K562 (cell line): ENCODE measurements at regions not wholly inside any gene's neighbourhood (a gene's known extent, or its start where the extent isn't known, plus 50 kb on each side); places are given as distances from the start of the nearest gene placed in this dataset.

ENCODE experiments used
- ATF6 ChIP-seq: sonication (generic); formaldehyde crosslinking; IDR thresholded peaks from 2 replicates; pipeline ENCODE4 v1.4.0; 2020; ENCODE audit warnings: mild to moderate bottlenecking, missing genetic modification reagents
- CBFB ChIP-seq: sonication (generic); formaldehyde crosslinking; IDR thresholded peaks from 2 replicates; pipeline ENCODE4 v1.4.0; 2020; ENCODE audit warnings: mild to moderate bottlenecking, missing genetic modification reagents
- HDAC3 ChIP-seq: fragments of 450-650 bp; IDR thresholded peaks from 2 replicates; pipeline ENCODE4 v1.6.1; 2018; ENCODE audit warnings: borderline replicate concordance, mild to moderate bottlenecking, moderate library complexity; ENCODE audit not compliant: partially characterized antibody
- LEF1 ChIP-seq: fragments of 450-650 bp; IDR thresholded peaks from 2 replicates; pipeline ENCODE4 v1.6.1; 2016; ENCODE audit warnings: mild to moderate bottlenecking
- SAP30 ChIP-seq: fragments of 200-600 bp; sonication (generic); IDR thresholded peaks from 2 replicates; pipeline ENCODE4 v1.6.1; 2012; ENCODE audit warnings: borderline replicate concordance, low read depth, mild to moderate bottlenecking, moderate library complexity, low read length, control low read depth, inconsistent platforms; ENCODE audit not compliant: insufficient read depth, poor library complexity, severe bottlenecking
- TBP ChIP-seq: optimal IDR thresholded peaks from 2 replicates; pipeline ENCODE3; 2011; ENCODE audit warnings: low read depth, low read length, improper control_type of control experiment
- TCF3 ChIP-seq: sonication (generic); formaldehyde crosslinking; IDR thresholded peaks from 2 replicates; pipeline ENCODE4 v1.4.0; 2020; ENCODE audit warnings: mild to moderate bottlenecking, missing genetic modification reagents
- UBTF ChIP-seq, 2 experiments: IDR thresholded peaks; 2 replicates each; pipeline ENCODE4 v1.6.1; 2012; ENCODE audit warnings: improper control_type of control experiment in 2 of 2, low read depth in 2 of 2, low read length in 2 of 2, borderline replicate concordance in 1 of 2
- ZBTB26 ChIP-seq: fragments of 450-650 bp; formaldehyde crosslinking; IDR thresholded peaks from 2 replicates; pipeline ENCODE4 v1.4.0; 2022; ENCODE audit warnings: missing genetic modification characterization
- ZBTB40 ChIP-seq, 2 experiments: fragments of 450-650 bp in 1 of 2; sonication (generic) in 1 of 2; formaldehyde crosslinking in 1 of 2; IDR thresholded peaks; 2 replicates each; pipeline versions ENCODE4 v1.7.1 to v1.9.0; 2016 to 2022; ENCODE audit warnings: inconsistent platforms in 1 of 2, mild to moderate bottlenecking in 1 of 2, missing genetic modification reagents in 1 of 2
- ZNF121 ChIP-seq: sonication (generic); formaldehyde crosslinking; conservative IDR thresholded peaks from 2 replicates; pipeline ENCODE4 v1.8.0; 2022; ENCODE audit warnings: missing genetic modification reagents
- ZNF263 ChIP-seq: sonication (generic); formaldehyde crosslinking; IDR thresholded peaks from 2 replicates; pipeline ENCODE4 v1.8.0; 2022; ENCODE audit warnings: mild to moderate bottlenecking, missing genetic modification reagents, borderline replicate concordance

- TF ChIP-seq ZBTB40 (IDR thresholded peaks at IDR 0.05) (no peak), ZBTB40 (CRISPR knock-in tag; IDR thresholded peaks at IDR 0.05) (peak; percentile 59; the same call in 1 of the 2 replicates), TCF3 (CRISPR knock-in tag) (no peak), ZNF121 (CRISPR knock-in tag) (no peak), TBP (no peak), CBFB (CRISPR knock-in tag) (no peak), LEF1 (no peak), ZBTB26 (CRISPR knock-in tag) (no peak), ATF6 (CRISPR knock-in tag) (no peak), HDAC3 (no peak), SAP30 (no peak), UBTF (IDR thresholded peaks at IDR 0.05; ENCODE audit: borderline replicate concordance in 1 of 2, low read depth in 2 of 2, low read length in 2 of 2) (0 out of 4 replicates have a peak, but pooled peaks of 1 of the 2 experiments have one; percentile 42), ZNF263 (CRISPR knock-in tag) (no peak)
These were observed 69.4 kb upstream of the IGLL5 start (continued) for GRCh38 chr22:22818202-22818538.
